Common myeloid progenitor, CD34-positive (primary cell): ENCODE measurements at regions not wholly inside any gene's neighbourhood (a gene's known extent, or its start where the extent isn't known, plus 50 kb on each side); places are given as distances from the start of the nearest gene placed in this dataset.
"Not testable (repeated sequence)": the region's sequence is repeated elsewhere in the genome, so short reads cannot be mapped to it uniquely, and the experiment has no call there.

Experiments
- CTCF ChIA-PET: fragments of 350-600 bp; sonication (Branson Sonifier 250); formaldehyde crosslinking; loops from one replicate; lab custom pipeline; 2021; ENCODE audit warnings: antibody characterized with exemption; lab: Charles Lee
- POLR2A ChIA-PET: fragments of 350-600 bp; sonication (Branson Sonifier 250); formaldehyde crosslinking; loops from one replicate; lab custom pipeline; 2021; ENCODE audit warnings: antibody characterized with exemption; lab: Charles Lee
- DNase-seq, 3 donors: peaks; one replicate each; pipeline versions ENCODE4 v3.0.0 to v3.0.0-alpha.2; 2013
- H3K27ac ChIP-seq, 2 experiments: 1 replicate in 1 of 2; 2 replicates in 1 of 2; pipeline ENCODE4 v1.7.0; 2013; ENCODE audit warnings: inconsistent platforms in 2 of 2, low read length in 2 of 2, mild to moderate bottlenecking in 2 of 2, low read depth in 1 of 2, moderate library complexity in 1 of 2; ENCODE audit not compliant: severe bottlenecking in 2 of 2, insufficient read depth in 1 of 2, poor library complexity in 1 of 2
- H3K27me3 ChIP-seq, 5 experiments: replicated peaks in 2 of 5; 1 replicate in 3 of 5; 2 replicates in 2 of 5; pipeline versions ENCODE4 v1.6.1 to v1.7.0; 2013; ENCODE audit warnings: low read length in 4 of 5, mild to moderate bottlenecking in 2 of 5, moderate library complexity in 2 of 5, inconsistent platforms in 1 of 5; ENCODE audit not compliant: insufficient read depth in 5 of 5, control insufficient read depth in 4 of 5
- H3K36me3 ChIP-seq, 4 experiments: 1 replicate in 2 of 4; 2 replicates in 2 of 4; pipeline versions ENCODE4 v1.6.1 to v1.7.0; 2013; ENCODE audit warnings: low read length in 3 of 4, control low read depth in 1 of 4, mild to moderate bottlenecking in 1 of 4; ENCODE audit not compliant: control insufficient read depth in 4 of 4, insufficient read depth in 4 of 4
- H3K4me1 ChIP-seq, 4 experiments: 1 replicate in 3 of 4; 2 replicates in 1 of 4; pipeline versions ENCODE4 v1.6.1 to v1.7.1; 2013; ENCODE audit warnings: low read length in 3 of 4, mild to moderate bottlenecking in 3 of 4, control low read depth in 1 of 4, inconsistent platforms in 1 of 4, moderate library complexity in 1 of 4; ENCODE audit not compliant: control insufficient read depth in 4 of 4, insufficient read depth in 4 of 4; ENCODE audit errors: control extremely low read depth in 1 of 4
- H3K4me3 ChIP-seq, 7 experiments: 1 replicate in 4 of 7; 2 replicates in 3 of 7; pipeline versions ENCODE4 v1.5.1 to v1.7.0; 2013; ENCODE audit warnings: mild to moderate bottlenecking in 7 of 7, low read length in 6 of 7, moderate library complexity in 6 of 7, inconsistent platforms in 2 of 7, low read depth in 2 of 7, control low read depth in 1 of 7; ENCODE audit not compliant: insufficient read depth in 4 of 7, control insufficient read depth in 1 of 7; ENCODE audit errors: extremely low read depth in 1 of 7
- H3K9me3 ChIP-seq, 5 experiments: 1 replicate in 4 of 5; 2 replicates in 1 of 5; pipeline versions ENCODE4 v1.6.1 to v1.7.1; 2013; ENCODE audit warnings: low read length in 4 of 5, mild to moderate bottlenecking in 2 of 5, inconsistent platforms in 1 of 5, low read depth in 1 of 5, moderate library complexity in 1 of 5; ENCODE audit not compliant: control insufficient read depth in 4 of 5, insufficient read depth in 2 of 5; ENCODE audit errors: control extremely low read depth in 1 of 5
- WGBS: methylation state at CpG from one replicate; pipeline ENCODE4 v1.1.5; 2013; ENCODE audit not compliant: insufficient coverage; 5-methylcytosine and 5-hydroxymethylcytosine counted together

- H3K36me3 ChIP-seq, H3K27ac ChIP-seq, CTCF ChIA-PET, DNase-seq, H3K4me3 ChIP-seq, H3K27me3 ChIP-seq, H3K4me1 ChIP-seq, POLR2A ChIA-PET, H3K9me3 ChIP-seq: not testable (repeated sequence)
- no CpG with 5 or more reads among the region's 1 CpG for WGBS
These were observed 995.6 kb upstream of the GYPC start for GRCh38 chr2:125660369-125660768.

GRCh38 chr2:125667630-125668029 lies 988.3 kb upstream of the GYPC start:
- H3K4me1 ChIP-seq, result no peaks in the 10 kb centered on the region
- H3K4me3 ChIP-seq, result no peak overlapping the region
- no peaks in the 10 kb centered on the region for H3K9me3 ChIP-seq
- WGBS, result 67% methylated on average over 3 of the region's 3 CpGs
- DNase-seq, result no peak
- ChIA-PET POLR2A (no interaction called here), CTCF (no interaction called here)
- no peaks in the 10 kb centered on the region for H3K27me3 ChIP-seq
- H3K36me3 ChIP-seq, result no peaks in the 10 kb centered on the region
- no peak overlapping the region for H3K27ac ChIP-seq

GRCh38 chr2:125679903-125680302 lies 976.1 kb upstream of the GYPC start:
- 79% methylated on average over 2 of the region's 4 CpGs for WGBS
- no peaks in the 10 kb centered on the region for H3K9me3 ChIP-seq
- ChIA-PET CTCF (no interaction called here), POLR2A (no interaction called here)
- H3K27me3 ChIP-seq, result no peaks in the 10 kb centered on the region
- H3K4me1 ChIP-seq, result no peaks in the 10 kb centered on the region
- H3K4me3 ChIP-seq, result no peak overlapping the region
- no peaks in the 10 kb centered on the region for H3K36me3 ChIP-seq
- no peak overlapping the region for H3K27ac ChIP-seq
- no peak for DNase-seq

GRCh38 chr2:125680809-125681208 lies 975.1 kb upstream of the GYPC start:
- no peaks in the 10 kb centered on the region for H3K9me3 ChIP-seq
- H3K4me3 ChIP-seq, result no peak overlapping the region
- no peaks in the 10 kb centered on the region for H3K4me1 ChIP-seq
- H3K27me3 ChIP-seq, result no peaks in the 10 kb centered on the region
- H3K27ac ChIP-seq, result no peak overlapping the region
- ChIA-PET CTCF (no interaction called here), POLR2A (no interaction called here)
- no peak for DNase-seq
- no peaks in the 10 kb centered on the region for H3K36me3 ChIP-seq
- 91% methylated on average over 4 of the region's 4 CpGs for WGBS

GRCh38 chr2:125681576-125681975 lies 974.4 kb upstream of the GYPC start:
- WGBS, result no CpG with 5 or more reads among the region's 1 CpG
- Histone ChIP-seq H3K4me1 (no peaks in the 10 kb centered on the region), H3K36me3 (no peaks in the 10 kb centered on the region), H3K9me3 (no peaks in the 10 kb centered on the region), H3K27me3 (no peaks in the 10 kb centered on the region), H3K4me3 (no peak overlapping the region), H3K27ac (no peak overlapping the region)
- ChIA-PET CTCF (no interaction called here), POLR2A (no interaction called here)
- DNase-seq, result no peak

GRCh38 chr2:125681976-125682805 lies 973.8 kb upstream of the GYPC start:
- no peak overlapping the region for H3K4me3 ChIP-seq
- 93% methylated on average over 2 of the region's 3 CpGs for WGBS
- no peaks in the 10 kb centered on the region for H3K36me3 ChIP-seq
- CTCF ChIA-PET, result no interaction called here
- H3K4me1 ChIP-seq, result no peaks in the 10 kb centered on the region
- DNase-seq, result no peak
- POLR2A ChIA-PET, result no interaction called here
- H3K9me3 ChIP-seq, result no peaks in the 10 kb centered on the region
- no peak overlapping the region for H3K27ac ChIP-seq
- no peaks in the 10 kb centered on the region for H3K27me3 ChIP-seq

GRCh38 chr2:125684256-125684655 lies 971.7 kb upstream of the GYPC start:
- ChIA-PET POLR2A (no interaction called here), CTCF (no interaction called here)
- Histone ChIP-seq H3K27me3 (no peaks in the 10 kb centered on the region), H3K4me1 (no peaks in the 10 kb centered on the region), H3K4me3 (no peak overlapping the region), H3K36me3 (no peaks in the 10 kb centered on the region), H3K9me3 (no peaks in the 10 kb centered on the region), H3K27ac (no peak overlapping the region)
- WGBS, result 80% methylated on average over 1 of the region's 2 CpGs
- DNase-seq, result no peak
